A549 (cell line): ENCODE measurements at regions not wholly inside any gene's neighbourhood (a gene's known extent, or its start where the extent isn't known, plus 50 kb on each side); places are given as distances from the start of the nearest gene placed in this dataset.

Experiments used
- ATAC-seq, 2 experiments: fragments of 200-7000 bp in 1 of 2; fragments of >200 bp in 1 of 2; cut with Nextera tagmentation in 1 of 2; cut with Tn5 transposase in 1 of 2; 3 replicates each; pipeline versions ENCODE4 v1.8.0 to v1.9.1; 2018 to 2020; ENCODE audit warnings: mild to moderate bottlenecking in 1 of 2, moderate library complexity in 1 of 2
- CTCF ChIA-PET: fragments of 300-600 bp; sonication (Branson Sonifier 250); formaldehyde crosslinking; extraction: SDS; loops from one replicate; lab custom pipeline; 2021; ENCODE audit warnings: antibody characterized with exemption, inconsistent platforms; lab: Yijun Ruan, JAX
- POLR2A ChIA-PET: fragments of 350-600 bp; formaldehyde crosslinking; extraction: SDS; loops from one replicate; lab custom pipeline; 2021; ENCODE audit warnings: antibody characterized with exemption, inconsistent platforms; lab: Yijun Ruan, JAX
- DNase-seq, 2 experiments: peaks; one replicate each; pipeline versions ENCODE4 v3.0.0 to v3.0.0-alpha.2; 2011 to 2016; ENCODE audit warnings: low read depth in 1 of 2, low spot score in 1 of 2
- FAIRE-seq: peaks from 2 replicates; lab custom pipeline; 2011; peaks lifted over from hg19 to GRCh38; lab: Jason Lieb, UNC
- H3K27ac ChIP-seq, 2 experiments: fragments of >200 bp; sonication (Bioruptor Twin); formaldehyde crosslinking; 3 replicates each; pipeline ENCODE4 v1.5.1; 2016 to 2017
- H3K4me1 ChIP-seq: fragments of >200 bp; sonication (Bioruptor Twin); formaldehyde crosslinking; 3 replicates; pipeline ENCODE4 v1.6.1; 2016
- H3K4me2 ChIP-seq: fragments of >200 bp; sonication (Bioruptor Twin); formaldehyde crosslinking; 3 replicates; pipeline ENCODE4 v1.6.1; 2016
- H3K4me3 ChIP-seq: fragments of >200 bp; sonication (Bioruptor Twin); formaldehyde crosslinking; 3 replicates; pipeline ENCODE4 v1.5.1; 2016
- H3K9me3 ChIP-seq: fragments of >200 bp; sonication (Bioruptor Twin); formaldehyde crosslinking; 3 replicates; pipeline ENCODE4 v1.6.1; 2016
- ATOH8 ChIP-seq: fragments of 250-450 bp; sonication (Bioruptor Pico); IDR thresholded peaks from 2 replicates; pipeline ENCODE4 v1.5.0; 2020; ENCODE audit warnings: low read depth, mild to moderate bottlenecking, moderate library complexity
- BCL3 ChIP-seq: fragments of >200 bp; sonication (Bioruptor Twin); formaldehyde crosslinking; IDR thresholded peaks from 3 replicates; pipeline ENCODE4 v1.6.1; 2016
- CBX2 ChIP-seq: fragments of 200-600 bp; sonication (generic); IDR thresholded peaks from 2 replicates; pipeline ENCODE4 v1.6.1; 2016; ENCODE audit warnings: low read depth, mild to moderate bottlenecking, borderline replicate concordance
- CBX8 ChIP-seq: fragments of 200-600 bp; sonication (generic); IDR thresholded peaks from 2 replicates; pipeline ENCODE4 v1.6.1; 2016
- CEBPB ChIP-seq, 2 experiments: fragments of >200 bp in 1 of 2; sonication (Bioruptor Twin) in 1 of 2; formaldehyde crosslinking in 1 of 2; IDR thresholded peaks; 2 replicates each; pipeline ENCODE4 v1.6.1; 2012 to 2016
- E2F6 ChIP-seq: IDR thresholded peaks from 2 replicates; pipeline ENCODE4 v1.6.1; 2012; ENCODE audit warnings: low read depth, borderline replicate concordance
- EP300 ChIP-seq, 2 experiments: fragments of >200 bp; sonication (Bioruptor Twin); formaldehyde crosslinking; IDR thresholded peaks; 2 replicates in 1 of 2; 3 replicates in 1 of 2; pipeline ENCODE4 v1.6.1; 2016 to 2017
- FOSB ChIP-seq: fragments of 250-450 bp; sonication (Bioruptor Pico); IDR thresholded peaks from 2 replicates; pipeline ENCODE4 v1.5.0; 2020; ENCODE audit warnings: mild to moderate bottlenecking, moderate library complexity
- FOSL2 ChIP-seq, 2 experiments: fragments of 450-650 bp in 1 of 2; fragments of >200 bp in 1 of 2; sonication (Bioruptor Twin) in 1 of 2; formaldehyde crosslinking; IDR thresholded peaks; 2 replicates each; pipeline versions ENCODE4 v1.5.0 to v1.6.1; 2016 to 2020; ENCODE audit warnings: mild to moderate bottlenecking in 1 of 2, moderate library complexity in 1 of 2
- GATA3 ChIP-seq: IDR thresholded peaks from 2 replicates; pipeline ENCODE4 v1.6.1; 2012; ENCODE audit warnings: borderline replicate concordance
- HES2 ChIP-seq: fragments of >200 bp; sonication (Bioruptor Twin); formaldehyde crosslinking; IDR thresholded peaks from 2 replicates; pipeline ENCODE4 v1.6.1; 2016
- HEYL ChIP-seq: fragments of 250-450 bp; sonication (Bioruptor Pico); IDR thresholded peaks from 2 replicates; pipeline ENCODE4 v1.8.0; 2021; ENCODE audit warnings: mild to moderate bottlenecking, moderate library complexity
- HMGXB4 ChIP-seq: fragments of 250-450 bp; sonication (Bioruptor Pico); IDR thresholded peaks from 2 replicates; pipeline ENCODE4 v1.5.0; 2021; ENCODE audit warnings: mild to moderate bottlenecking, moderate library complexity, borderline replicate concordance
- HOXA7 ChIP-seq: fragments of 250-450 bp; sonication (Bioruptor Pico); IDR thresholded peaks from 2 replicates; pipeline ENCODE4 v1.5.0; 2020; ENCODE audit warnings: mild to moderate bottlenecking, moderate library complexity
- JUNB ChIP-seq: fragments of >200 bp; sonication (Bioruptor Twin); formaldehyde crosslinking; IDR thresholded peaks from 2 replicates; pipeline ENCODE4 v1.6.1; 2016
- MAFK ChIP-seq: fragments of 450-650 bp; IDR thresholded peaks from 2 replicates; pipeline ENCODE4 v1.6.1; 2014; ENCODE audit not compliant: partially characterized antibody
- POLR2AphosphoS2 ChIP-seq: conservative IDR thresholded peaks from 2 replicates; pipeline ENCODE4 v1.6.1; 2012; ENCODE audit warnings: low read length, improper control_type of control experiment, inconsistent platforms
- RARB ChIP-seq: fragments of 250-450 bp; sonication (Bioruptor Pico); IDR thresholded peaks from 2 replicates; pipeline ENCODE4 v1.8.0; 2021; ENCODE audit warnings: mild to moderate bottlenecking, moderate library complexity
- RCOR1 ChIP-seq: fragments of 150-350 bp; IDR thresholded peaks from 2 replicates; pipeline ENCODE4 v1.6.1; 2014; ENCODE audit warnings: antibody characterized with exemption, low read length, low read depth
- RFX5 ChIP-seq: fragments of 450-650 bp; IDR thresholded peaks from 2 replicates; pipeline ENCODE4 v1.7.1; 2014; ENCODE audit warnings: antibody characterized with exemption, mild to moderate bottlenecking, moderate library complexity
- RNF2 ChIP-seq: fragments of 200-600 bp; sonication (generic); IDR thresholded peaks from 2 replicates; pipeline ENCODE4 v1.6.1; 2016; ENCODE audit warnings: low read depth, mild to moderate bottlenecking, antibody characterized with exemption, moderate library complexity, borderline replicate concordance
- SMC3 ChIP-seq: fragments of >200 bp; sonication (Bioruptor Twin); formaldehyde crosslinking; IDR thresholded peaks from 3 replicates; pipeline ENCODE4 v1.6.1; 2018; ENCODE audit warnings: inconsistent platforms
- SREBF2 ChIP-seq: fragments of 450-650 bp; IDR thresholded peaks from 2 replicates; pipeline ENCODE4 v1.6.1; 2014; ENCODE audit warnings: mild to moderate bottlenecking, moderate library complexity
- TP53 ChIP-seq: fragments of 250-450 bp; sonication (Bioruptor Pico); IDR thresholded peaks from 2 replicates; pipeline ENCODE4 v1.5.0; 2021; ENCODE audit warnings: mild to moderate bottlenecking, moderate library complexity
- ZNF302 ChIP-seq: fragments of 250-450 bp; sonication (Bioruptor Pico); IDR thresholded peaks from 2 replicates; pipeline ENCODE4 v1.9.0; 2021; ENCODE audit warnings: inconsistent platforms, mild to moderate bottlenecking, moderate library complexity
- ZSCAN20 ChIP-seq: fragments of 250-450 bp; sonication (Bioruptor Pico); IDR thresholded peaks from 2 replicates; pipeline ENCODE4 v1.8.0; 2022; ENCODE audit warnings: mild to moderate bottlenecking, moderate library complexity
- WGBS: methylation state at CpG from one replicate; pipeline ENCODE4 v1.1.6; 2017; ENCODE audit errors: missing lambda C conversion rate; 5-methylcytosine and 5-hydroxymethylcytosine counted together

- Histone ChIP-seq H3K4me3 (no peak overlapping the region), H3K4me2 (no peak overlapping the region), H3K4me1 (no peaks in the 10 kb centered on the region), H3K9me3 (no peaks in the 10 kb centered on the region), H3K27ac (no peak overlapping the region)
- ATAC-seq (no peak), DNase-seq (no peak), FAIRE-seq (no peak)
- 33% methylated on average over 6 of the region's 6 CpGs for WGBS
- CTCF ChIA-PET: interaction anchor here (1.7 kb wide), 1 partner anchor 14 kb away, joined by 4 read pairs; no protein-coding TSS in a partner anchor
- POLR2A ChIA-PET: no interaction called here
- TF ChIP-seq HEYL (CRISPR knock-in tag) (no peak), JUNB (no peak), POLR2AphosphoS2 (no peak), ZSCAN20 (no peak), HMGXB4 (CRISPR knock-in tag) (no peak), ZNF302 (CRISPR knock-in tag) (no peak), FOSL2 (IDR thresholded peaks at IDR 0.05) (no peak), FOSL2 (CRISPR knock-in tag; IDR thresholded peaks at IDR 0.05) (no peak), EP300 (IDR thresholded peaks at IDR 0.05) (no peak)
Observed at GRCh38 chr9:32877639-32878217, 94.4 kb downstream of the TMEM215 start.

GRCh38 chr9:32879335-32879734, 96.0 kb downstream of the TMEM215 start:
- DNase-seq (no peak), ATAC-seq (no peak), FAIRE-seq (no peak)
- Histone ChIP-seq H3K4me2 (no peak overlapping the region), H3K9me3 (no peaks in the 10 kb centered on the region), H3K4me1 (no peaks in the 10 kb centered on the region), H3K27ac (no peak overlapping the region), H3K4me3 (no peak overlapping the region)
- CTCF ChIA-PET: interaction anchor here (1.7 kb wide), 1 partner anchor 15 kb away, joined by 4 read pairs; no protein-coding TSS in a partner anchor
- no peak for TF ChIP-seq E2F6
- no peak for TF ChIP-seq TP53 (CRISPR knock-in tag)
- no peak for TF ChIP-seq GATA3
- TF ChIP-seq CEBPB (IDR thresholded peaks at IDR 0.05): no peak
- no peak for TF ChIP-seq CBX8
- POLR2A ChIA-PET: interaction anchor here (0.6 kb wide), 1 partner anchor 39 kb away, joined by 3 read pairs; no protein-coding TSS in a partner anchor
- 16% methylated on average over 6 of the region's 6 CpGs for WGBS

- no peak overlapping the region for H3K4me3 ChIP-seq
- POLR2A ChIA-PET: no interaction called here
- TF ChIP-seq HES2: no peak
- TF ChIP-seq RFX5: no peak
- TF ChIP-seq CBX8: no peak
- TF ChIP-seq CBX2: no peak
- no peaks in the 10 kb centered on the region for H3K4me1 ChIP-seq
- no peak overlapping the region for H3K27ac ChIP-seq
- no peak for FAIRE-seq
- DNase-seq: no peak
- CTCF ChIA-PET: no interaction called here
- 56% methylated on average over 10 of the region's 10 CpGs for WGBS
- H3K4me2 ChIP-seq: no peak overlapping the region
- ATAC-seq: no peak
- no peaks in the 10 kb centered on the region for H3K9me3 ChIP-seq
Observed at GRCh38 chr9:32881948-32882347, 98.6 kb downstream of the TMEM215 start.

- ChIA-PET POLR2A (no interaction called here), CTCF (interaction anchor here (0.8 kb wide), 1 partner anchor 36 kb away, joined by 4 read pairs; no protein-coding TSS in a partner anchor)
- H3K27ac ChIP-seq: no peak overlapping the region
- ATAC-seq: no peak
- H3K4me1 ChIP-seq: no peaks in the 10 kb centered on the region
- no peaks in the 10 kb centered on the region for H3K9me3 ChIP-seq
- FAIRE-seq: no peak
- no peak overlapping the region for H3K4me2 ChIP-seq
- no peak for DNase-seq
- WGBS: under 1% methylated on average over 3 of the region's 3 CpGs
- no peak overlapping the region for H3K4me3 ChIP-seq
- TF ChIP-seq FOSB (CRISPR knock-in tag) (no peak), RARB (CRISPR knock-in tag) (no peak), E2F6 (no peak), SREBF2 (no peak), MAFK (no peak), SMC3 (no peak), HEYL (CRISPR knock-in tag) (no peak), BCL3 (no peak), HOXA7 (CRISPR knock-in tag) (no peak), RCOR1 (no peak), RNF2 (no peak), ATOH8 (CRISPR knock-in tag) (no peak)
Observed at GRCh38 chr9:32882705-32883104, 99.4 kb downstream of the TMEM215 start.
